ENCODE measurements at regions not wholly inside any gene's neighbourhood (a gene's known extent, or its start where the extent isn't known, plus 50 kb on each side); places are given as distances from the start of the nearest gene placed in this dataset.

GRCh38 chr2:19169134-19169768 lies 189.2 kb downstream of the OSR1 start:
- no peak for TF ChIP-seq CTCF (IDR thresholded peaks at IDR 0.05)
- TF ChIP-seq POLR2A (IDR thresholded peaks at IDR 0.05) = no peak

Data from esophagus squamous epithelium (tissue), 4 donors.